ENCODE measurements at regions not wholly inside any gene's neighbourhood (a gene's known extent, or its start where the extent isn't known, plus 50 kb on each side); places are given as distances from the start of the nearest gene placed in this dataset.
"Not testable (repeated sequence)": the region's sequence is repeated elsewhere in the genome, so short reads cannot be mapped to it uniquely, and the experiment has no call there.

- not testable (repeated sequence) for DNase-seq (ENCODE audit: low read depth, low spot score)
These were observed 3595.8 kb upstream of the OR11H1 start for GRCh38 chr22:11932212-11932611.

GRCh38 chr22:11967915-11968616 is 3559.9 kb upstream of the OR11H1 start:
- DNase-seq (ENCODE audit: low read depth, low spot score): not testable (repeated sequence)

- DNase-seq (ENCODE audit: low read depth, low spot score): peak; percentile 18
These were observed 3554.1 kb upstream of the OR11H1 start for GRCh38 chr22:11973856-11974255.

Data from ELF-1 (cell line).